Loucy (cell line): ENCODE measurements at regions not wholly inside any gene's neighbourhood (a gene's known extent, or its start where the extent isn't known, plus 50 kb on each side); places are given as distances from the start of the nearest gene placed in this dataset.

Experiments used
- H2AFZ ChIP-seq: fragments of 200-600 bp; sonication (generic); 2 replicates; pipeline ENCODE4 v1.6.0; 2016; ENCODE audit warnings: antibody characterized with exemption, mild to moderate bottlenecking, low read length, moderate library complexity
- H3F3A ChIP-seq: fragments of 200-600 bp; 2 replicates; pipeline ENCODE4 v1.6.0; 2016; ENCODE audit warnings: antibody characterized with exemption, low read depth, mild to moderate bottlenecking
- H3K27me3 ChIP-seq: fragments of 200-600 bp; sonication (generic); 2 replicates; pipeline ENCODE4 v1.6.1; 2014; ENCODE audit warnings: low read length, mild to moderate bottlenecking; ENCODE audit not compliant: insufficient read depth, poor library complexity, severe bottlenecking
- H3K36me3 ChIP-seq: fragments of 200-600 bp; sonication (generic); 2 replicates; pipeline ENCODE4 v1.6.1; 2016; ENCODE audit warnings: low read length; ENCODE audit not compliant: insufficient read depth
- H3K4me1 ChIP-seq: fragments of 200-600 bp; sonication (generic); 2 replicates; pipeline ENCODE4 v1.5.1; 2014; ENCODE audit warnings: low read length, mild to moderate bottlenecking; ENCODE audit not compliant: insufficient read depth, poor library complexity, severe bottlenecking
- H3K4me2 ChIP-seq: fragments of 200-600 bp; sonication (generic); 2 replicates; pipeline ENCODE4 v1.6.0; 2014; ENCODE audit warnings: antibody characterized with exemption, low read length, low read depth, mild to moderate bottlenecking; ENCODE audit not compliant: poor library complexity, severe bottlenecking
- H3K4me3 ChIP-seq: fragments of 200-600 bp; sonication (generic); 2 replicates; pipeline ENCODE4 v1.5.1; 2014; ENCODE audit warnings: low read length, mild to moderate bottlenecking, mixed read lengths; ENCODE audit not compliant: poor library complexity, severe bottlenecking
- H3K79me2 ChIP-seq: fragments of 200-600 bp; sonication (generic); 2 replicates; pipeline ENCODE4 v1.6.1; 2014; ENCODE audit warnings: low read length; ENCODE audit not compliant: insufficient read depth
- H3K9ac ChIP-seq: fragments of 200-600 bp; sonication (generic); 2 replicates; pipeline ENCODE4 v1.6.0; 2014; ENCODE audit warnings: mild to moderate bottlenecking, low read depth, low read length, moderate library complexity; ENCODE audit not compliant: poor library complexity, severe bottlenecking
- H3K9me2 ChIP-seq: fragments of 200-600 bp; sonication (generic); replicated peaks from 2 replicates; pipeline ENCODE4 v1.6.1; 2016; ENCODE audit warnings: low read depth, low read length, mixed read lengths
- H3K9me3 ChIP-seq: fragments of 200-600 bp; sonication (generic); 2 replicates; pipeline ENCODE4 v1.6.1; 2014; ENCODE audit warnings: mild to moderate bottlenecking, antibody characterized with exemption, low read length, low read depth; ENCODE audit not compliant: insufficient read depth
- H4K20me1 ChIP-seq: fragments of 200-600 bp; sonication (generic); 2 replicates; pipeline ENCODE4 v1.6.0; 2014; ENCODE audit warnings: antibody characterized with exemption, low read length, mild to moderate bottlenecking; ENCODE audit not compliant: insufficient read depth, poor library complexity, severe bottlenecking
- EZH2phosphoT487 ChIP-seq: fragments of 200-600 bp; IDR thresholded peaks from 2 replicates; pipeline ENCODE4 v1.6.1; 2018; ENCODE audit warnings: antibody characterized with exemption, mild to moderate bottlenecking, moderate library complexity, borderline replicate concordance
- TF ChIP-seq, protein P1 (sequence below): fragments of 200-600 bp; sonication (generic); conservative IDR thresholded peaks from 2 replicates; pipeline ENCODE4 v1.5.1; 2014; ENCODE audit warnings: mild to moderate bottlenecking, antibody characterized with exemption, low read length

- no peak overlapping the region for H3K4me2 ChIP-seq
- H3K4me3 ChIP-seq, result no peak overlapping the region
- H3K36me3 ChIP-seq, result no peaks in the 10 kb centered on the region
- no peaks in the 10 kb centered on the region for H3K9me2 ChIP-seq
- H3K79me2 ChIP-seq, result no peaks in the 10 kb centered on the region
- H3K27me3 ChIP-seq, result no peaks in the 10 kb centered on the region
- no peaks in the 10 kb centered on the region for H3K4me1 ChIP-seq
- H4K20me1 ChIP-seq, result no peaks in the 10 kb centered on the region
- H3F3A ChIP-seq, result no peaks in the 10 kb centered on the region
- H3K9me3 ChIP-seq, result no peaks in the 10 kb centered on the region
- no peak for TF ChIP-seq EZH2phosphoT487
- TF ChIP-seq, protein P1, sequence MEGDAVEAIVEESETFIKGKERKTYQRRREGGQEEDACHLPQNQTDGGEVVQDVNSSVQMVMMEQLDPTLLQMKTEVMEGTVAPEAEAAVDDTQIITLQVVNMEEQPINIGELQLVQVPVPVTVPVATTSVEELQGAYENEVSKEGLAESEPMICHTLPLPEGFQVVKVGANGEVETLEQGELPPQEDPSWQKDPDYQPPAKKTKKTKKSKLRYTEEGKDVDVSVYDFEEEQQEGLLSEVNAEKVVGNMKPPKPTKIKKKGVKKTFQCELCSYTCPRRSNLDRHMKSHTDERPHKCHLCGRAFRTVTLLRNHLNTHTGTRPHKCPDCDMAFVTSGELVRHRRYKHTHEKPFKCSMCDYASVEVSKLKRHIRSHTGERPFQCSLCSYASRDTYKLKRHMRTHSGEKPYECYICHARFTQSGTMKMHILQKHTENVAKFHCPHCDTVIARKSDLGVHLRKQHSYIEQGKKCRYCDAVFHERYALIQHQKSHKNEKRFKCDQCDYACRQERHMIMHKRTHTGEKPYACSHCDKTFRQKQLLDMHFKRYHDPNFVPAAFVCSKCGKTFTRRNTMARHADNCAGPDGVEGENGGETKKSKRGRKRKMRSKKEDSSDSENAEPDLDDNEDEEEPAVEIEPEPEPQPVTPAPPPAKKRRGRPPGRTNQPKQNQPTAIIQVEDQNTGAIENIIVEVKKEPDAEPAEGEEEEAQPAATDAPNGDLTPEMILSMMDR, result no peak
- no peak overlapping the region for H3K9ac ChIP-seq
- no peak overlapping the region for H2AFZ ChIP-seq
These were observed 130.2 kb upstream of the PSMD7 start for GRCh38 chr16:74166456-74166855.

- H3F3A ChIP-seq, result no peaks in the 10 kb centered on the region
- H2AFZ ChIP-seq, result no peak overlapping the region
- H4K20me1 ChIP-seq, result no peaks in the 10 kb centered on the region
- no peak overlapping the region for H3K4me2 ChIP-seq
- no peaks in the 10 kb centered on the region for H3K9me3 ChIP-seq
- H3K9ac ChIP-seq, result no peak overlapping the region
- H3K9me2 ChIP-seq, result no peaks in the 10 kb centered on the region
- no peaks in the 10 kb centered on the region for H3K79me2 ChIP-seq
- H3K4me1 ChIP-seq, result no peaks in the 10 kb centered on the region
- no peak for TF ChIP-seq EZH2phosphoT487
- TF ChIP-seq, protein P1, result no peak
- H3K36me3 ChIP-seq, result no peaks in the 10 kb centered on the region
- no peak overlapping the region for H3K4me3 ChIP-seq
- no peaks in the 10 kb centered on the region for H3K27me3 ChIP-seq
These were observed 131.0 kb upstream of the PSMD7 start for GRCh38 chr16:74165566-74166080.

DNA sequence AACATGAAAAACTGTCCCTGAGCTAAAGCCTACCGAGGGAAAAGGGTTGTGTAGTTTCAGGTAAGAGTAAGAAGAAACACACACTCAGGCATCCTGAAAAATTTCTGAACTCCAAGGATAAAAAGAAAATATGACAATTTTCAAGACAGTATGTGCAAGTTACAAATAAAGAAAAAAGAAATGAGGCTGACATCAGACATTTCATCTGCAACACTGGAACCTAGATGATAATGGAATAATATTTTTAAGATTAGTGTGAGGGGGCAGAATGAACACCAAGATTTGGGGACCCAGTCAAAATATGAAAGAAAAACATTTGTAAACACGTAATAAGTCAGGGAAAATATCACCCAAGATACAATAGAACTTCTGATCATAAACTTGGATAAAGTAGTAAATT lies 135.9 kb upstream of the PSMD7 start:
- Histone ChIP-seq H3K4me3 (no peak overlapping the region), H3K4me2 (no peak overlapping the region), H3F3A (no peaks in the 10 kb centered on the region), H4K20me1 (no peaks in the 10 kb centered on the region), H3K9me2 (no peaks in the 10 kb centered on the region), H3K4me1 (no peaks in the 10 kb centered on the region), H3K9me3 (no peaks in the 10 kb centered on the region), H2AFZ (no peak overlapping the region), H3K27me3 (no peaks in the 10 kb centered on the region), H3K36me3 (no peaks in the 10 kb centered on the region), H3K79me2 (no peaks in the 10 kb centered on the region), H3K9ac (no peak overlapping the region)
- no peak for TF ChIP-seq EZH2phosphoT487
- TF ChIP-seq, protein P1, result no peak
